HG03571 (cell line): ENCODE measurements at regions not wholly inside any gene's neighbourhood (a gene's known extent, or its start where the extent isn't known, plus 50 kb on each side); places are given as distances from the start of the nearest gene placed in this dataset.
A peak's percentile ranks its signal among the peaks of the same experiment; 100 is the strongest.

Experiments
- ATAC-seq: cut with Tn5 transposase; IDR thresholded peaks from one replicate; pipeline ENCODE4 v1.9.1; 2021; ENCODE audit not compliant: unreplicated experiment

DNA sequence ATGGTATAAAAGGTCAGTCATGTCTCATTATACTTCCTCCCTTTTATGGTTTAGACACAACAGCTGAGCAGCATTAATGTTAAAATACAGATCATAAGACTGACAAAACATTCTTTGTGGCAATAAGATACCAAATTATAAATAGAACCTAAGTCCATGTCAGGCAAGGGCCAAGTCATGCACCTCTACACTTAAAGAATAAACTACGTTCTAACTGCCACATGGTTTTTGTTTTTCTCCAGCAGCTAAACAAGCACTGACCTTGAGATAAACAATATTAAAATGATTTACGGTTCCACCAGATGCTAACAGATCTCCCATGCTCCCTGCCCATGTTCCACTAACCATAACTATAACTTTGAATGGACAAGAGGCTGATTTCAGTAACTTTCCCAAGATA, 368.6 kb upstream of the TFPI start:
- no peak for ATAC-seq

DNA sequence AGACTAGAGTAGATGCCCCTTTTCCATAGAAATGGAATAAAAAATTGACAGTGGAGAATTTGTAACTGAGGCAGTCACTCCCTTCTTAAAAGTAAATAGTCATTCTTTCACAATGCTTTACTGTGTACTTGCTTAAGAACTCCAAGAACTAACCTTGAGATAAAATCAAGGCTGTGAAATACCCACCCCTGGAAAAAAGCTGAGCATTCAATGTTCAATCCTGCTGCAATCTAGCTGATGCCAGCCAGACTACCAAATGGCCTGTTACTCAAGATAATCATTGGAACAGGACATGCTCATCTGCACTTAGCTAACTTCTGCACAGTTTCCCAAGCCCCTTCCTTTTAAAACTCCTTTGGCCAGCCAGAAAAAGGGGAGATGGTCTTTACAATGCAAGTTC, 367.4 kb upstream of the GULP1 start:
- no peak for ATAC-seq

DNA sequence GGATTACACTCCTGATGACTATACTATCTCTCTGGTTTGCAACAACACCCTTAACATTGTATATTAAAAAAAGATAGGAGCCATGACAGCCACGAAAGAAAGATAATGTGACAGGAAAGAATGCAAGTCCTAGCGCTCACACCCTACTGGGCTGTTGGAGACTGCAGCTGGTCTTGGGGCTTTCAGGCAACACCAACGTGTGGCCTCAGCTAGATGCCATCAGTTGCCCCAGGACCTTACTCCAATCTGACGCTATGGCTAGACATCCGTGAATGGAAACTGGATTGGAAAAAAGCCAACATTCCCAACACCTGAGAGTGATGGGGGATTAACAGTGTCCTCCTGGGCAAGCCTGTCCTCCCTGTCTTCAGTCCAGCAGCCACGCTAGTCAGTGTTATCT, 357.4 kb upstream of the GULP1 start:
- ATAC-seq = no peak

DNA sequence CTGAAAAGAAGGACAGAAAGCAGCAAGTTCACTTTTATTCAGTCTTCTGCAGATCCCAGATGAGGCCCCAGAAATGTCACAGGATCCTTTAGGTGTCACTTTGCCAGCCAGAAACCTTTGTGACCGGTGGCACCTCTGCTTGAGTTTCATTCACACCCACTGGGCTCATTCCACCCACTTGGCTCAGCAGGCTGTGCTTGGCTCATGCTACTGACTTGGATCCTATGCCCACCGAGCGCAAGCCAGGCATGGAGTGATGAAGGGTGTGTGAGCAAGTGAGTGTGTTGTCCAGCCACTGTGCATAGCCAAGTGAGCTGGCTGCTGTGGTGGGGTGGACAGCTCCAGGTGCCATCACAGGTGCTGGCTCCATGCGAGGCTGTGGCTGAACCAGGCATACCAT, 357.0 kb upstream of the GULP1 start:
- no peak for ATAC-seq

DNA sequence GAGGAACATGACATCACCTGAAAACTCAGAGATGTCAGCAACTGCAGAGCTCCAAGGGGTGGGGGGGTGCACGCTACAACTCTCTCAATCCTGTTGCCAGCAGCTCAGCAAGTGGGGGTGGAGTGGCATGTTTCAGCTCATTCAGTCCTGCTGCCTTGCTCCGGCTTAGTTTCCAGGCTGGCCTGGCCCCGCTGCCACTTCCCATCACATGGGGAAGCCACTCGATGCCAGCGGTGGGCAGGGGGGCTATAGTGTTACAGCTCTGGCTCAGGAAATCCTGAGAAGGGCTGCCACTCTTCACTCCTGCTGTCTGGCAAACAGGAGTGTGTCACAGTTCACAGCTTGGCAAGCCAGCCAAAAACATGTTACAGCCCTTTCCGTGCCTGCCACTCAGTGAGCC, 356.5 kb upstream of the GULP1 start:
- no peak for ATAC-seq

DNA sequence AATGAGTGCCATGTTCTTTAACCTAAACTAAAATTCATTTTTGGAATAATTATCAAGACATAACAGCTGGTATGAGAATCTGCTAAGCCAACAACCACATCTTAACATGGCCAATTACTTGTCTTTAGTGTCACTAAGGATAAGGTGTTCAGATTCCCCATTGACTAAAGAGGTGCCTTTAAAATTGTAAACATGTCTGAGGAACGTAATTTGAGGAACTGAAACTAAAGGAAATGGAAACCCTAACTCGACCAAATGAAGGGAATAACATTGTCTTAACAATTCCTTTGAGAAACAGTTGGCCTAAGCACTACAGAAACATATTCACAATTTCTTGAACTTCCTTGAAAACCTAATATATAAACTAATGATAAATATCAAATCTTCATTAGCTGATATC, 355.4 kb upstream of the GULP1 start:
- ATAC-seq = no peak

DNA sequence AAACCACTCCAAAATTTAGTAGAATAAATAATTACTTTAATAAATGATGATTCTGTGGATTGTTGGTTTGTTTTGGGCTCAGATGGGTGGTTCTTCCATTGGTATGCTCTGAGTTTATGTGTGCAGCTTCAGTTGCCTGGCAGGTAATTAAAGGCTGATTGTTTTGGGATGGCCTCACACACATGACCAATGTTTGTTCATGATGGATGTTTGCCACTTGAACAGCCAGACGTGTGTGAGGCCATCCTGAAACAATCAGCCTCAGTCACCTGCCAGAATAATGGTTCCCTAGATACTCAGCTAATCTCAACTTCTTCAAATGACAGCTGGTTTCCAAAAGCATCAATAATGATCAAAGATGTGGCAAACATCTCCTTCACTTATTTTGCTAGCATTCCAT, 352.5 kb upstream of the GULP1 start:
- ATAC-seq = no peak

DNA sequence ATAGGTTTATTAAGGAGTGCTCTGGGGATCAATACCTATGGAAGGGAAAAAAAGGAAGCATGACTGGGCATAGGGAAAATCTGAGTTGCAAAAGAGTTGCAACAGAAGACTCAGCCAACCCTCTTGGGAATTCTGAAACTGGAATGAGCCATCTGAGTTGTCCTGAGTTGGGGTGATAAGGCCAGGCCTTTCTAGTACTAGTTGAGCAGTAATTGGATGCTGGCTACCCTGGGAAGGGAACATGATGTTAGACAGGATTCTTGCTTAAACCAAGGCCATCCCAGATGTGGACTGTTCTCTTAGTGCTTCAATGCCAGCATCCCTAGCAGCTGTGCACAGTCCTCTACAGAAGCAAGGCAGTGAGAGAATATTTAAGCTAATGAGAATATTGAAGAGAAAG, 348.8 kb upstream of the GULP1 start:
- ATAC-seq = no peak

DNA sequence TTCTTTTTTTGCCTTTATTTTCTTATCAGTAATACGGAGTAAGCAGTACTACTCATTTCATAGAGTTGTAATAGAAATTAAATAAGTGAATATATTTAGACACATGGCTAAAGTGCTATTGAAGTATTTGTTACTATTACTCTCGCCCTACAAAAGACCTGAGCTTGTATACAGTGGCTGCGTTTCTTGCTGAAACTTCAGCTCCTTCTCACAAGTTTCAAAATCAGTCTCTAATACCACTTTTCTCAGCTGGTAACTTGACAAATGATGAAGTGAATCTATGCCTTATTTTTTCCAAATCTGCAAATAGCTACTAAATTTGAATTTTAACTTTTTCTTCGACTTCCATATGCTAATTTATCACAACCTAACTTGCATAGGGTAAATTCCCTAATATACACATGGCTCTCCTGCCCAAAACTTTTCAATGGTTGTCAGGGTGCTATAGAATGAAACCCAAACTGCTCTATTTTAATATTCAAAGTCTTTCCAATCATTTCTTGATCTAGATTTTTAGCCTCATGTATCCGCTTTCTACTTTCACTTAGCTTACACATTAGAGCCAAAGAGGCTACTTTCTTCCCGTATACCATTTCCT, 347.8 kb upstream of the GULP1 start:
- no peak for ATAC-seq

DNA sequence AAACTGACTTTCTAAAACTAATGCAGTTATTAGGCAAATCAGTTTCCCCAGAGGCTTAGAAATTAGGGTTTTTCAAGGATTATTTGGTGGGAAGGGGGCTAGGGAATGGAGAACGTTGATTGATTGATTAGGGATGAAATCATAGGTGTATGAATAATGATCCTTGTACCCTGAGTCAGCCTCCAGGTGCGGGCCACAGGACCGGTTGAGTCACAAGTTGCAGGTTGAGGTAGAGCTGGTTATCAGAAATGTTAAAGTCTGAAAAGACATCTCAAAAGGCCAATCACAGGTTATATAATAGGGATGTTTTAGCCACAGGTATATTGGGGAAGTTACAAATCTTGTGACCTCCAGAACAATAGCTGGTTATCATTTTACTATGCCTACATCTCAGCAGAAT, 341.8 kb upstream of the GULP1 start:
- no peak for ATAC-seq

DNA sequence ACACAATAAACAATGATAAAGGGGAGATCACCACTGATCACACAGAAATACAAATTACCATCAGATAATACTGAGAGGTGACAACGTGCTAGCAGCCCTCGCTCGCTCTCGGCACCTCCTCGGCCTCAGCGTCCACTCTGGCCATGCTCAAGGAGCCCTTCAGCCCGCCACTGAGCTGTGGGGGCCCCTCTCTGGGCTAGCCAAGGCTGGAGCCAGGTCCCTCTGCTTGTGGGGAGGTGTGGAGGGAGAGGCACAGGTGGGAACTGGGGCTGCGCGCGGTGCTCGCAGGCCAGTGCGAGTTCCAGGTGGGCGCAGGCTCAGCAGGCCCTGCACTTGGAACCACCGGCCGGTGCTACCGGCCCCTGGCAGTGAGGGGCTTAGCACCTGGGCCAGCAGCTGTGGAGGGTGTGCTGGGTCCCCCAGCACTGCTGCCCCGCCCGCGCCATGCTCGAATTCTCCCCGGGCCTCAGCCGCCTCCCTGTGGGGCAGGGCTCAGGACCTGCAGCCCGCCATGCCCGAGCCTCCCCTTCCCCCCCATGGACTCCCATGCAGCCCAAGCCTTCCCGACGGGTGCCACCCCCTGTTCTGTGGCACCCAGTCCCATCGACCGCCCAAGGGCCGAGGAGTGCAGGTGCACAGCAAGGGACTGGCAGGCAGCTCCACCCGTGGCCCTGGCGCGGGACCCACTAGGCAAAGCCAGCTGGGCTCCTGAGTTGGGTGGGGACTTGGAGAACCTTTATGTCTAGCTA, 340.0 kb upstream of the GULP1 start:
- no peak for ATAC-seq

DNA sequence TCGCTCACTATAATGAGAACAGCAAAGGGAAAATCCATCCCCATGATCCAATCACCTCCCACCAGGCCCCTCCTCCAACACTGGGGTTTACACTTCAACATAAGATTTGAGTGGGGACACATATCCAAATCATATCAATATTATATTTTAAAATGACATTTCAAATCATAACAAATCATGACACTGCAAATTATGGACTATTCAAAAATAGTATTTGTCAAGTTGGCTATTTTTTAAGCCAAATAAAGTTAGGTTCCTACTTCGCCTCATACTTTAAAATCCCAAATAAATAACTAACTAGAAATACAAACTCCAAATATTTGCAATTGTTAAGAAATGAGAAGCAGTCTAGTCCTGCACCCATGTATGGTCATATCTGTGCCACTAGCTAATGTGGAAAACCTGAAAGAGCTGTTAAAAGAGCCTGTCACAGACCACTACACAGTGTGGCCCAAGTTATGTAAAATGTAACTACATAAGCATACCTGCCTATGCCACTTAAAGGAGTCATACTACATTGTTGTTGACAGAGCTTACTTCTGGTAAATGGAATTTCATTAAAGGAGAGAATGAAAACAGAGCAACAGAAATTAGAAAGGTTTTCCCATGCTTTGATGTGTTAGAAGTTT, 334.7 kb upstream of the GULP1 start:
- no peak for ATAC-seq

DNA sequence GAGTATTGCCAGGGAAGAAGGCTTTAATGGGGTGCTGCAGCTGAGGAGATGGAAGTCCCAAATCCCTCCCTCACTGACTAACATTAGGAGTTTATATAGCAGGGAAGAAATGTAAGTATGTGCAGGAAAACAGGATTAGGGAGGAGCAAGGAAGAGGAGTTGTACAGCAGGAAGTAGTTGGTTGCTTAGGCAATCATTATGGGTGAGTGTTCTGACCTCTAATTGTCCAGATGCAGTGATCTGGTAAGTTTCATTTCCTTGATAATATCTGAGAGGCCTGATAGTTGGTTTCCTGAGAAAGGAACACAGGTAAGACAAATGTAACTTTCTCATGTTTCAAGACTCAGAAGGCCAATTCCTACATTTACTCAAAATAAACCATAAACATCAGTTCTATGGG, 331.9 kb upstream of the GULP1 start:
- ATAC-seq = no peak

DNA sequence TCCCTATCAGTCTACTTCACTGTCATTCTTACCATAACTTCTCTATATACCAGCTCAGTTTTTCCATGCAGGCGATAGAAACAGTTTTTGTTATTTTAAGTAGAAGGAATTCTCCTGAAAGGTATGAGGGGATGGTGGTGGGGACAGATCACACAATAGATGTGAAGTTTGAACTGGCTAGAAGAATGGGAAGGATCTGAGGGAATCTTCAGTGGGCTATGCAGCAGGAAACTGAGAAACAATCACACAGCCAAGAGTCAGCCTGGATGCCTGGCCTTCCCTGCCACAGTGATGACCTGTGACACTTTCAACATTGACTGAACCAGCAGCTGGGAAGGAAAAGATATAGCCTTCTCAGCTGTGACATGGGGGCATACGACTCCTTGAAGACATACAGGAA, 329.1 kb upstream of the GULP1 start:
- ATAC-seq = no peak

DNA sequence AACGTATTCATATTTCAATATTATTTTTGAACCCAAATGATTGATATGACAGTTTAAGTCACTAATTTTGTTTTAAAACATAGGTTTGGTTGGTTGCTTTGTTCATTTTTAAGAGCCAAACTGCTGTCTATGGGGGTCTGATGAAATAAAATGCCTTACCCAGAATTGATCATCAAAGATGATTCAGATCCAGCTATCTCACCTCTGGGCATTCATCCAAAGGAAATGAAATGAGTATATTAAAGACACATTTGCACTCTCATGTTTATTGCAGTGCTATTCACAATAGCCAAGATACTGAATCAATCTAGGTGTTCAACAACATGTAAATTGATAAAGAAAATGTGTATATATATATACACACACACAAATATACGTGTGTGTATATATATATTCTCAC, 326.9 kb upstream of the GULP1 start:
- ATAC-seq = no peak

DNA sequence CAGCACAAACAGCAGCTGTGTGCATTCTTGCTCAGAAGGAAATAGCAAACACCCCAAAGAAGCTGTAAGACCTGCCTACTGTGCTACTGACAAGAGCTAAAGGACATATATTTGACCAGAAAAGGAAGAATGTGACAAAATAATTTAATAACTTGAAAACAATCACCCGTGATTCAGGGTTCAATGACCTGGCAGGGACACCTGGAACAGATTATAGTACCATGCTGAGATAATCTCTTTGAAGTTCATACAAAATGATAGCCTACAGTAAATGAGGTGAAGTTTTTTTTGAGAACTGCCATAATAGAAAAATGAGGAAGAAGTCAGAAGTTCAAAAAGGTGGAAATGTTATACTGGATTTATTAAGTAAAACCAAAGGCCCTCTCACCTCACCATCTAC, 324.8 kb upstream of the GULP1 start:
- ATAC-seq = no peak

DNA sequence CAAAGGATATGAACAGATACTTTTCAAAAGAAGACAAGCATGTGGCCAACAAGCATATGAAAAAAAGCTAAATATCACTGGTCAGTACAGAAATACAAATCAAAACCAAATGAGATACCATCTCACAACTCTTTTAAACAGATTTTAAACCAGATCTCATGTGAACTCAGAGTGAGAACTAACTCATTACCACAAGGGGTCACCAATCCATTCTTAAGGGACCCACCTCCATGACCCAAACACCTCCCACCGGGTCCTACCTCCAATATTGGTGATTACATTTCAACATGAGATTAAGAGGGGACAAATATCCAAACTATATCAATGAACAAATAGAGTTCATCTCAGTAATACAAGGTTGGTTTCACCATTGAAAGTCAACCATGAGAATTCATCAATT, 319.8 kb upstream of the GULP1 start:
- ATAC-seq = no peak

DNA sequence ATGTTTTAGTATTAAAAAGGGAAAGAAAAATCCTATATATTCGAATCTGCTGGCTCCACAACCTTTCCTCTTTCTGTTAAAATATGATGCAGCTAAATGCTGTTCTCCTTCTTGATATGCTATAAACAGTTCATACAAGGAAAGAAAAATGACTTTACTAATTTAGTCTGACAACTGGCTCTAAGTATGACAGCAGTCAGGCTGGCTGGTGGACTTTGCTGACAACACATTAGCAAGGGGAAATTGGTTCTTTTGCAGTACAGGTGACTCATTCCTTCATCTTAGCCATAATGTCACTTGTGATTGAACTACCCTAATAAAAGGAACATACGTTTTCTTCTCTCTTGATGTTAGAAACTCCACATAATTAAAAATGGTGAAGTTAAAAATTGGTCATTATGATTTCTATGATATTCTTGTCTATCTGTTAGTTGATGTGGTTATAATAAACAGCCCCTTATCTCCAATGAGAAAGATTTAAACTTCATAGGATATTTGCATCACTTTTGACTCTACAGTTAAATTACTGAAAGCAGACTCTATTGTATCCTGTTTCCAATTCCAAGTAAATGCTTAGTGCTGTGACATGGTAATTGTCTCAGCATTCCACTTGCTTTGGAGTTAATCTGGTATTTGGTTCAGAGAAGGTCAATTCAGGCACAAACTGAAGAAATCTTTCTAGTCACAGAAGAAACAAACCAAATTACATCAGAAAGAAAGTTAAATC, 315.3 kb upstream of the GULP1 start:
- no peak for ATAC-seq

DNA sequence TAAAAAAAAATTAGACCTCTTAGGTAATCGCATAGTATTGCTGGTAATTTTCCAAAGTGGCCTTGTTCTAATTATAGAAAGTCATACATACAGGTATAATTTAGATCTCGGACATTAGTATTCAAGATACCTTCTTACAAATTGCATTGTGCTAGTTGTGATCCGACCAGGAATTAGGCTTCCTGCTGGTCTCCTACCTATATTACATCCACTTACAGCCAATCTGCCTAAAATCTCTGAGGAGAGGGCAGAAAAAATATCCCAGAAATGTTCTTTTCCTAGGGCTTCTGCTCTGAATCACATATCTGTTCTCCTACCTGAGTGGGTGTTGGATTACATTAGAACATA, 314.7 kb upstream of the GULP1 start:
- no peak for ATAC-seq

DNA sequence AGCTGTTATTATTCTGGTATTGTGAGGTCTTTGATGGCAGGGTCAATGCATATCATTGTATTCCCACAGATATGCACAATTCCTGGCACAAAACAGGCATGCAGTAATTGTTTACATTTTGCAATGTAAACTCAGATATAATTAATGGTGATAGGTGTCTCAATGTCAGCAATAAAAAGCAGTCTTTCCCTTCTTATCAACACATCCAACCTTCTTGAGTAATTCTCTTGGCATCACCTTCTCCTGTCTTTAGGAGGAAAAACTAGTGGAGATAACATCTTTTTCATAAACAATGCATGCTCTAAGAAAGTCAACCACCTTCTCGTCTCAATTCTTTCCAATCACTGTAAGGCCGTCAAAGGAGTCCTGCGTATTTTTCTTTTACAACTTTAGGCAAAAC, 313.3 kb upstream of the GULP1 start:
- no peak for ATAC-seq

DNA sequence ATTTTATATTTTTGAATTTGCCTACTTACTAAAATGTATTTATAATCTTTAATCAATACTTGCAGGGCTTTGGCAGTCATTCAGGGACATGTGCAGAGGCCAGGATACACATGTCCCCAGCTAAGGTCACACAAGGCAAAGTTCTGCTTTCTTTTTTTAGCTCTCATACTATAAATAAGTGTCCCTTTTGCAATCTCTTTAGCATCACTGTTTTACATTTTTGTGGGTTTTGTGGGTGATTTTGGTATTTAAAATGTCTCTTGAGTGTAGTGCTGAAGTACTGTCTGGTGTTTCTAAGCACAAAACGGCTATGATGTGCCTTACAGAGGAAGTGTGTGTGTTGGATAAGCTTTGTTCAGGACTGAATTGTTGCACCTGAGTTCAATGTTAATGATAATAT, 309.0 kb upstream of the GULP1 start:
- ATAC-seq = peak; percentile 55

DNA sequence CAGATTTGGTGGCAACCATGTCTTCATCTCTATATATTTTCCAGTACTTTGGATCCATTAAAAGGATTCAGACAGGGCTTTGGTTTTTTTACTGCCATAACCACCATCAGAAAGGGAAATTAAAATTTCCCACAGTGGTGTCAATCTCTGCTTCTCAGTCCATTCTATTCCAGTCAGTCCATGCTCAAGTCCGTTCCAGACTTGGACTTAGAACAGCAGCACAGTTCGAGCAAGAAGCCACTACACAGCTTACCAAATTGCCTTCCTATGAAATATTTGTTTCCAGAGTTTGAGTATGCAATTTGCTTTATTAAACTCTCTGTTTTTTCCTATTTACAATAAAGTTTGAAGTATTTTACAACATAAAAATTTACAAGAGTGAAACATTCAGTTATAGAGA, 306.5 kb upstream of the GULP1 start:
- no peak for ATAC-seq
